K562 (cell line): ENCODE measurements at regions not wholly inside any gene's neighbourhood (a gene's known extent, or its start where the extent isn't known, plus 50 kb on each side); places are given as distances from the start of the nearest gene placed in this dataset.
"Not testable (repeated sequence)": the region's sequence is repeated elsewhere in the genome, so short reads cannot be mapped to it uniquely, and the experiment has no call there.

Experiments
- ATAC-seq: fragments of 200-7000 bp; cut with Tn5 transposase; 3 replicates; pipeline ENCODE4 v1.9.1; 2020; ENCODE audit warnings: moderate library complexity
- BruUV-seq: library from RNA; stranded (reverse); fragments of 400-500 nt; replicated peaks from 2 replicates; lab custom pipeline; 2021; lab: Mats Ljungman, UMichigan
- CTCF ChIA-PET: fragments of 300-600 bp; formaldehyde crosslinking; extraction: SDS; loops from one replicate; lab custom pipeline; 2021; ENCODE audit warnings: low intra/inter-chr PET ratio; lab: Yijun Ruan, JAX
- POLR2A ChIA-PET: fragments of 300-600, 350-650 bp; sonication (Branson Sonifier 250); formaldehyde crosslinking; extraction: SDS; loops from one replicate; lab custom pipeline; 2021; ENCODE audit warnings: antibody characterized with exemption, inconsistent platforms; lab: Yijun Ruan, JAX
- DNase-seq, 4 experiments: peaks; one replicate each; pipeline versions ENCODE4 v3.0.0 to v3.0.0-alpha.2; 2011 to 2018; ENCODE audit warnings: low spot score in 3 of 4, mixed read lengths in 3 of 4; ENCODE audit errors: extremely low read depth in 1 of 4
- FAIRE-seq: peaks from 2 replicates; lab custom pipeline; 2011; peaks lifted over from hg19 to GRCh38; lab: Jason Lieb, UNC
- H2AFZ ChIP-seq: 2 replicates; pipeline ENCODE4 v1.6.0; 2011; ENCODE audit warnings: low read depth, low read length, control low read depth, inconsistent platforms
- H3K27ac ChIP-seq: fragments of 200-600 bp; 3 replicates; pipeline ENCODE4 v1.8.0; 2011; ENCODE audit warnings: low read depth, mild to moderate bottlenecking, control low read depth, inconsistent platforms, low read length, moderate library complexity, mixed read lengths; ENCODE audit errors: extremely low read depth
- H3K27me3 ChIP-seq, 2 experiments: fragments of 300-600 bp in 1 of 2; 2 replicates in 1 of 2; 3 replicates in 1 of 2; pipeline versions ENCODE4 v1.6.0 to v1.8.0; 2011; ENCODE audit warnings: inconsistent platforms in 2 of 2, low read length in 2 of 2, mild to moderate bottlenecking in 1 of 2, mixed read lengths in 1 of 2, moderate library complexity in 1 of 2; ENCODE audit not compliant: control insufficient read depth in 2 of 2, insufficient read depth in 2 of 2
- H3K36me3 ChIP-seq: fragments of 300-600 bp; 3 replicates; pipeline ENCODE4 v1.8.0; 2011; ENCODE audit warnings: mild to moderate bottlenecking, low read length, inconsistent platforms; ENCODE audit not compliant: control insufficient read depth, insufficient read depth
- H3K4me1 ChIP-seq, 2 experiments: fragments of 200-600 bp in 1 of 2; replicated peaks in 1 of 2; 2 replicates in 1 of 2; 3 replicates in 1 of 2; pipeline versions ENCODE4 v1.5.1 to v1.8.0; 2011; ENCODE audit warnings: inconsistent platforms in 2 of 2, low read length in 2 of 2, mild to moderate bottlenecking in 1 of 2, mixed read lengths in 1 of 2, moderate library complexity in 1 of 2; ENCODE audit not compliant: control insufficient read depth in 2 of 2, insufficient read depth in 2 of 2
- H3K4me2 ChIP-seq: 2 replicates; pipeline ENCODE4 v1.6.1; 2011; ENCODE audit warnings: low read length, control low read depth, inconsistent platforms, mixed read lengths; ENCODE audit not compliant: insufficient read depth
- H3K4me3 ChIP-seq: fragments of 200-600 bp; sonication (generic), shearing (Covaris generic); 2 replicates; pipeline ENCODE4 v1.5.1; 2016; ENCODE audit warnings: control low read depth, inconsistent platforms
- H3K79me2 ChIP-seq: fragments of 200-600 bp; 3 replicates; pipeline ENCODE4 v1.8.0; 2011; ENCODE audit warnings: low read length, inconsistent platforms; ENCODE audit not compliant: control insufficient read depth, insufficient read depth
- H3K9ac ChIP-seq, 2 experiments: 2 replicates each; pipeline versions ENCODE4 v1.6.0 to v1.6.1; 2011; ENCODE audit warnings: low read depth in 2 of 2, low read length in 2 of 2, control low read depth in 1 of 2, inconsistent platforms in 1 of 2, mild to moderate bottlenecking in 1 of 2, mixed read lengths in 1 of 2; ENCODE audit not compliant: insufficient read depth in 1 of 2
- H3K9me1 ChIP-seq: one replicate; pipeline ENCODE4 v1.6.0; 2011; ENCODE audit warnings: inconsistent platforms, mild to moderate bottlenecking, low read length, moderate library complexity; ENCODE audit not compliant: control insufficient read depth, insufficient read depth
- H3K9me3 ChIP-seq: replicated peaks from 2 replicates; pipeline ENCODE4 v1.5.1; 2011; ENCODE audit warnings: low read depth, low read length, inconsistent platforms; ENCODE audit not compliant: control insufficient read depth, insufficient read depth
- H4K20me1 ChIP-seq: replicated peaks from 2 replicates; pipeline ENCODE4 v1.6.1; 2011; ENCODE audit warnings: low read length, inconsistent platforms, mixed read lengths; ENCODE audit not compliant: control insufficient read depth, insufficient read depth
- WGBS: fragments of 100-300 bp; shearing (Covaris generic); methylation state at CpG from one replicate; pipeline ENCODE4 v1.1.6; 2016; ENCODE audit warnings: low coverage, mixed read lengths; ENCODE audit not compliant: insufficient coverage; ENCODE audit errors: missing lambda C conversion rate; 5-methylcytosine and 5-hydroxymethylcytosine counted together
- in situ Hi-C: fragments of 300-500 bp; cut with MboI; formaldehyde crosslinking; loops from 4 replicates; pipeline ENCODE4 v1.15.0; 2018; ENCODE audit warnings: inconsistent platforms, mixed read lengths
- intact Hi-C: fragments of 100-400 bp; cut with micrococcal nuclease; formaldehyde crosslinking; loops from 2 replicates; pipeline ENCODE4 v1.14.2; 2022

GRCh38 chr1:143873650-143874049 lies 98.1 kb downstream of the FAM72C start:
- H3K9me3 ChIP-seq, H3K79me2 ChIP-seq, POLR2A ChIA-PET, CTCF ChIA-PET, ATAC-seq, intact Hi-C loops, H3K36me3 ChIP-seq, FAIRE-seq, in situ Hi-C loops, H3K27ac ChIP-seq, H4K20me1 ChIP-seq, H3K9ac ChIP-seq, H3K4me1 ChIP-seq, DNase-seq, BruUV-seq, H2AFZ ChIP-seq, H3K4me2 ChIP-seq, H3K4me3 ChIP-seq, H3K27me3 ChIP-seq, H3K9me1 ChIP-seq: not testable (repeated sequence)
- 13% methylated on average over 2 of the region's 5 CpGs for WGBS

GRCh38 chr1:143870388-143870787 lies 101.4 kb downstream of the FAM72C start:
- ATAC-seq, H3K9ac ChIP-seq, H3K27me3 ChIP-seq, in situ Hi-C loops, FAIRE-seq, H4K20me1 ChIP-seq, H3K36me3 ChIP-seq, H2AFZ ChIP-seq, H3K4me1 ChIP-seq, H3K9me3 ChIP-seq, POLR2A ChIA-PET, H3K4me2 ChIP-seq, DNase-seq, CTCF ChIA-PET, H3K27ac ChIP-seq, BruUV-seq, H3K79me2 ChIP-seq, H3K9me1 ChIP-seq, intact Hi-C loops, H3K4me3 ChIP-seq: not testable (repeated sequence)
- WGBS = no CpG with 5 or more reads among the region's 1 CpG
